Endothelial cell of umbilical vein (primary cell): ENCODE measurements at regions not wholly inside any gene's neighbourhood (a gene's known extent, or its start where the extent isn't known, plus 50 kb on each side); places are given as distances from the start of the nearest gene placed in this dataset.

ENCODE experiments used
- EZH2 ChIP-seq: IDR thresholded peaks from 2 replicates; pipeline ENCODE4 v1.6.1; 2012; ENCODE audit warnings: borderline replicate concordance, low read depth, mild to moderate bottlenecking, moderate library complexity, low read length, inconsistent platforms; ENCODE audit not compliant: severe bottlenecking
- FOS ChIP-seq: IDR thresholded peaks from 2 replicates; pipeline ENCODE4 v1.6.1; 2011; ENCODE audit warnings: mild to moderate bottlenecking, low read length, moderate library complexity, borderline replicate concordance; ENCODE audit not compliant: insufficient read depth
- POLR2AphosphoS5 ChIP-seq: IDR thresholded peaks from 2 replicates; pipeline ENCODE4 v1.6.1; 2012; ENCODE audit warnings: low read depth, mild to moderate bottlenecking, control low read depth, low read length, moderate library complexity; ENCODE audit not compliant: insufficient read depth
- TF ChIP-seq, protein P1 (sequence below), 2 donors: IDR thresholded peaks; 1 replicate in 1 of 2; 2 replicates in 1 of 2; pipeline ENCODE4 v1.5.1; 2011; ENCODE audit warnings: low read length in 2 of 2, mild to moderate bottlenecking in 2 of 2, moderate library complexity in 2 of 2, control low read depth in 1 of 2, inconsistent platforms in 1 of 2, low read depth in 1 of 2; ENCODE audit not compliant: insufficient read depth in 1 of 2; ENCODE audit errors: extremely low read depth in 1 of 2
- TF ChIP-seq, protein P2 (sequence below): IDR thresholded peaks from 2 replicates; pipeline ENCODE4 v1.6.1; 2011; ENCODE audit not compliant: insufficient read depth, insufficient read length

- TF ChIP-seq, protein P1, sequence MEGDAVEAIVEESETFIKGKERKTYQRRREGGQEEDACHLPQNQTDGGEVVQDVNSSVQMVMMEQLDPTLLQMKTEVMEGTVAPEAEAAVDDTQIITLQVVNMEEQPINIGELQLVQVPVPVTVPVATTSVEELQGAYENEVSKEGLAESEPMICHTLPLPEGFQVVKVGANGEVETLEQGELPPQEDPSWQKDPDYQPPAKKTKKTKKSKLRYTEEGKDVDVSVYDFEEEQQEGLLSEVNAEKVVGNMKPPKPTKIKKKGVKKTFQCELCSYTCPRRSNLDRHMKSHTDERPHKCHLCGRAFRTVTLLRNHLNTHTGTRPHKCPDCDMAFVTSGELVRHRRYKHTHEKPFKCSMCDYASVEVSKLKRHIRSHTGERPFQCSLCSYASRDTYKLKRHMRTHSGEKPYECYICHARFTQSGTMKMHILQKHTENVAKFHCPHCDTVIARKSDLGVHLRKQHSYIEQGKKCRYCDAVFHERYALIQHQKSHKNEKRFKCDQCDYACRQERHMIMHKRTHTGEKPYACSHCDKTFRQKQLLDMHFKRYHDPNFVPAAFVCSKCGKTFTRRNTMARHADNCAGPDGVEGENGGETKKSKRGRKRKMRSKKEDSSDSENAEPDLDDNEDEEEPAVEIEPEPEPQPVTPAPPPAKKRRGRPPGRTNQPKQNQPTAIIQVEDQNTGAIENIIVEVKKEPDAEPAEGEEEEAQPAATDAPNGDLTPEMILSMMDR (IDR thresholded peaks at IDR 0.05; ENCODE audit: extremely low read depth in 1 of 2, insufficient read depth in 1 of 2, low read depth in 1 of 2, low read length in 2 of 2), result no peak
- TF ChIP-seq, protein P2, sequence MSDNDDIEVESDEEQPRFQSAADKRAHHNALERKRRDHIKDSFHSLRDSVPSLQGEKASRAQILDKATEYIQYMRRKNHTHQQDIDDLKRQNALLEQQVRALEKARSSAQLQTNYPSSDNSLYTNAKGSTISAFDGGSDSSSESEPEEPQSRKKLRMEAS, result no peak
- TF ChIP-seq EZH2 (no peak), POLR2AphosphoS5 (no peak), FOS (no peak)
Measured at GRCh38 chr19:21621671-21622070, 116.3 kb downstream of the ZNF429 start.
